GM23338 (cell line): ENCODE measurements at regions not wholly inside any gene's neighbourhood (a gene's known extent, or its start where the extent isn't known, plus 50 kb on each side); places are given as distances from the start of the nearest gene placed in this dataset.
"Not testable (repeated sequence)": the region's sequence is repeated elsewhere in the genome, so short reads cannot be mapped to it uniquely, and the experiment has no call there.

Experiments used
- ATAC-seq: fragments of 200-7000 bp; cut with Tn5 transposase; 3 replicates; pipeline ENCODE4 v1.9.1; 2020
- DNase-seq: peaks from one replicate; pipeline ENCODE4 v3.0.0-alpha.2; 2015; ENCODE audit warnings: low spot score
- H2AFZ ChIP-seq: fragments of 200-600 bp; sonication (generic); 2 replicates; pipeline ENCODE4 v1.8.0; 2016; ENCODE audit warnings: antibody characterized with exemption, mild to moderate bottlenecking, moderate library complexity
- H3F3A ChIP-seq: fragments of 200-600 bp; sonication (generic); replicated peaks from 2 replicates; pipeline ENCODE4 v1.8.0; 2017; ENCODE audit warnings: antibody characterized with exemption, mixed run types, low read depth
- H3K27ac ChIP-seq: fragments of 200-600 bp; sonication (generic); 2 replicates; pipeline ENCODE4 v1.6.1; 2016; ENCODE audit warnings: low read depth
- H3K27me3 ChIP-seq: fragments of 200-600 bp; sonication (generic); 2 replicates; pipeline ENCODE4 v1.8.0; 2016; ENCODE audit warnings: mild to moderate bottlenecking, mixed run types, moderate library complexity; ENCODE audit not compliant: insufficient read depth
- H3K36me3 ChIP-seq: fragments of 200-600 bp; sonication (generic); 2 replicates; pipeline ENCODE4 v1.8.0; 2016; ENCODE audit warnings: mild to moderate bottlenecking; ENCODE audit not compliant: insufficient read depth
- H3K4me1 ChIP-seq: fragments of 200-600 bp; sonication (generic); 2 replicates; pipeline ENCODE4 v1.8.0; 2016; ENCODE audit warnings: mild to moderate bottlenecking, moderate library complexity; ENCODE audit not compliant: insufficient read depth
- H3K4me2 ChIP-seq: fragments of 200-600 bp; sonication (generic); 2 replicates; pipeline ENCODE4 v1.7.1; 2017; ENCODE audit warnings: mixed run types
- H3K4me3 ChIP-seq: fragments of 200-600 bp; sonication (generic); 2 replicates; pipeline ENCODE4 v1.6.1; 2016; ENCODE audit warnings: mixed run types
- H3K79me2 ChIP-seq: fragments of 200-600 bp; sonication (generic); replicated peaks from 2 replicates; pipeline ENCODE4 v1.8.0; 2017; ENCODE audit warnings: mild to moderate bottlenecking; ENCODE audit not compliant: insufficient read depth
- H3K9me2 ChIP-seq: fragments of 200-600 bp; sonication (generic); 2 replicates; pipeline ENCODE4 v1.8.0; 2017; ENCODE audit not compliant: insufficient read depth
- H4K20me1 ChIP-seq: fragments of 200-600 bp; sonication (generic); replicated peaks from 2 replicates; pipeline ENCODE4 v1.8.0; 2017; ENCODE audit warnings: mild to moderate bottlenecking; ENCODE audit not compliant: insufficient read depth
- H3K27ac Mint-ChIP-seq: 2 replicates; pipeline ENCODE4 v1.8.0; 2020; ENCODE audit warnings: inconsistent platforms, mild to moderate bottlenecking, moderate library complexity, mixed read lengths
- H3K27me3 Mint-ChIP-seq: 3 replicates; pipeline ENCODE4 v1.8.0; 2022; ENCODE audit warnings: low read depth, mild to moderate bottlenecking, moderate library complexity, mixed read lengths, inconsistent platforms; ENCODE audit not compliant: insufficient read depth, poor library complexity
- H3K36me3 Mint-ChIP-seq: 3 replicates; pipeline ENCODE4 v1.8.0; 2021; ENCODE audit warnings: low read depth, mild to moderate bottlenecking, inconsistent platforms, moderate library complexity, mixed read lengths
- H3K4me1 Mint-ChIP-seq: 3 replicates; pipeline ENCODE4 v1.8.0; 2020; ENCODE audit warnings: mild to moderate bottlenecking, inconsistent platforms, mixed read lengths
- H3K4me3 Mint-ChIP-seq: 3 replicates; pipeline ENCODE4 v1.8.0; 2021; ENCODE audit warnings: moderate library complexity, mild to moderate bottlenecking, inconsistent platforms, mixed read lengths
- H3K9me3 Mint-ChIP-seq: 3 replicates; pipeline ENCODE4 v1.8.0; 2020; ENCODE audit warnings: moderate library complexity, mild to moderate bottlenecking, inconsistent platforms, mixed read lengths
- CREB1 ChIP-seq: fragments of 250-450 bp; sonication (Bioruptor Pico); IDR thresholded peaks from 2 replicates; pipeline ENCODE4 v1.5.0; 2020; ENCODE audit warnings: low read depth, mild to moderate bottlenecking, moderate library complexity
- EZH2 ChIP-seq: fragments of 200-600 bp; sonication (generic); IDR thresholded peaks from one replicate; pipeline ENCODE4 v1.8.0; 2017; ENCODE audit warnings: antibody characterized with exemption, mild to moderate bottlenecking, low read depth; ENCODE audit not compliant: unreplicated experiment
- EZH2phosphoT487 ChIP-seq: fragments of 200-600 bp; sonication (generic); IDR thresholded peaks from one replicate; pipeline ENCODE4 v1.8.1; 2018; ENCODE audit warnings: antibody characterized with exemption; ENCODE audit not compliant: unreplicated experiment
- JUNB ChIP-seq: IDR thresholded peaks from one replicate; pipeline ENCODE4 v1.6.1; 2016; ENCODE audit warnings: antibody characterized with exemption; ENCODE audit not compliant: unreplicated experiment
- NANOG ChIP-seq: IDR thresholded peaks from 2 replicates; pipeline ENCODE4 v1.6.1; 2016; ENCODE audit warnings: antibody characterized with exemption, borderline replicate concordance
- POLR2AphosphoS5 ChIP-seq: IDR thresholded peaks from 2 replicates; pipeline ENCODE4 v1.6.1; 2016; ENCODE audit warnings: antibody characterized with exemption, low read depth
- STAT1 ChIP-seq: IDR thresholded peaks from one replicate; pipeline ENCODE4 v1.6.1; 2016; ENCODE audit warnings: antibody characterized with exemption; ENCODE audit not compliant: unreplicated experiment
- ZNF114 ChIP-seq: fragments of 250-450 bp; sonication (Bioruptor Pico); IDR thresholded peaks from 2 replicates; pipeline ENCODE4 v1.5.0; 2020; ENCODE audit warnings: mild to moderate bottlenecking, moderate library complexity
- ZNF331 ChIP-seq: fragments of 250-450 bp; sonication (Bioruptor Pico); IDR thresholded peaks from 2 replicates; pipeline ENCODE4 v1.5.0; 2020; ENCODE audit warnings: low read depth, mild to moderate bottlenecking, moderate library complexity
- TF ChIP-seq, protein P1 (sequence below): IDR thresholded peaks from 2 replicates; pipeline ENCODE4 v1.6.1; 2016; ENCODE audit warnings: antibody characterized with exemption
- TF ChIP-seq, protein P2 (sequence below): fragments of 250-450 bp; sonication (Bioruptor Pico); IDR thresholded peaks from 2 replicates; pipeline ENCODE4 v1.5.0; 2020; ENCODE audit warnings: mild to moderate bottlenecking, moderate library complexity
- TF ChIP-seq, protein P3 (sequence below): IDR thresholded peaks from one replicate; pipeline ENCODE4 v1.6.1; 2018; ENCODE audit warnings: antibody characterized with exemption; ENCODE audit not compliant: unreplicated experiment

DNA sequence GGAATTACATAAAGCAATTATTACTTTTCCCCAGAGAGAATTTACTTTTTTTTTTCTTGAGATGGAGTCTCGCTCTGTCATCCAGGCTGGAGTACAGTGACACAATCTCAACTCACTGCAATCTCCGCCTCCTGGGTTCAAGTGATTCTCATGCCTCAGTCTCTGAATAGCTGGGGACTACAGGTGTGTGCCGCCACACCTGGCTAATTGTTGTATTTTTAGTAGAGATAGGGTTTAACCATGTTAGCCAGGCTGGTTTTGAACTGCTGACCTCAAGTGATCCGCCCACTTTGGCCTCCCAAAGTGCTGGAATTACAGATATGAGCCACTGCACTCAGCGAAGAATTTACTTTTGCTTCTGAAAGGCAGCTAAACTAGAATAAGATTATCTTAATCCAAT, 181.6 kb downstream of the DLEU7 start:
- H3K27ac ChIP-seq, ATAC-seq, H3K27me3 Mint-ChIP-seq, H3K4me2 ChIP-seq, H3K4me3 Mint-ChIP-seq, H3K27me3 ChIP-seq, H2AFZ ChIP-seq, H3K36me3 Mint-ChIP-seq, DNase-seq, H3F3A ChIP-seq, H3K36me3 ChIP-seq, H3K9me2 ChIP-seq, H3K4me3 ChIP-seq, H4K20me1 ChIP-seq, H3K9me3 Mint-ChIP-seq, H3K27ac Mint-ChIP-seq, H3K4me1 ChIP-seq, H3K79me2 ChIP-seq, H3K4me1 Mint-ChIP-seq: not testable (repeated sequence)

DNA sequence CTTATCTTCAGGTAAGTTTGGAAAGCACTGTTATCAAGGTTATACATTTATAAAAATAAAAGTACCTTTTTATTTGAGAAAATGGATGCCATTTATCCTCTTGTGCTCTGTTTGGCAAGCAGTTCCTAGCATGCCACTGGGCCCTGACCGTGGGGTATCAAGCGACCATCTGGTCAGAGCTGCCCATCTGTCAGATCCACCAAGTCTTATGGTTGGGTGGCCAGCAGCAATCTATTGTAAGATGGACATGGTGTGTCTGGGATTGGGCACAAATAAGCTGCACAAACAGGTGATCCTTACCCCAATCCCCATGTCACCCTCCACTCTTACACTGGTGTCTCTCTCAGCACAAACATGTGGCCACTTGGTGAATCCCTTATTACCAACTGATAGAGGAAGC, 178.5 kb downstream of the DLEU7 start:
- no peak overlapping the region for H3K4me3 ChIP-seq
- no peak overlapping the region for H3K4me3 Mint-ChIP-seq
- peaks cover 3% of the 10 kb centered on the region; the same call in 1 of the 3 replicates for H3K4me1 Mint-ChIP-seq
- H3K27me3 ChIP-seq: no peaks in the 10 kb centered on the region
- H3K9me3 Mint-ChIP-seq: no peaks in the 10 kb centered on the region
- no peaks in the 10 kb centered on the region for H3K9me2 ChIP-seq
- no peaks in the 10 kb centered on the region for H3K36me3 ChIP-seq
- H3K27ac Mint-ChIP-seq: no peak overlapping the region
- ATAC-seq (no peak), DNase-seq (no peak)
- H2AFZ ChIP-seq: no peak overlapping the region
- no peak overlapping the region for H3K27ac ChIP-seq
- no peaks in the 10 kb centered on the region; the same call in 1 of the 2 replicates for H3K4me1 ChIP-seq
- no peaks in the 10 kb centered on the region for H4K20me1 ChIP-seq
- H3F3A ChIP-seq: no peaks in the 10 kb centered on the region
- no peaks in the 10 kb centered on the region for H3K79me2 ChIP-seq
- H3K27me3 Mint-ChIP-seq: no peaks in the 10 kb centered on the region
- H3K36me3 Mint-ChIP-seq: no peaks in the 10 kb centered on the region
- H3K4me2 ChIP-seq: no peak overlapping the region
- TF ChIP-seq ZNF331 (CRISPR knock-in tag) (no peak), ZNF114 (CRISPR knock-in tag) (no peak), EZH2phosphoT487 (no peak), JUNB (no peak), POLR2AphosphoS5 (no peak), EZH2 (no peak), CREB1 (CRISPR knock-in tag) (no peak), NANOG (no peak), STAT1 (no peak)
- TF ChIP-seq, protein P1, sequence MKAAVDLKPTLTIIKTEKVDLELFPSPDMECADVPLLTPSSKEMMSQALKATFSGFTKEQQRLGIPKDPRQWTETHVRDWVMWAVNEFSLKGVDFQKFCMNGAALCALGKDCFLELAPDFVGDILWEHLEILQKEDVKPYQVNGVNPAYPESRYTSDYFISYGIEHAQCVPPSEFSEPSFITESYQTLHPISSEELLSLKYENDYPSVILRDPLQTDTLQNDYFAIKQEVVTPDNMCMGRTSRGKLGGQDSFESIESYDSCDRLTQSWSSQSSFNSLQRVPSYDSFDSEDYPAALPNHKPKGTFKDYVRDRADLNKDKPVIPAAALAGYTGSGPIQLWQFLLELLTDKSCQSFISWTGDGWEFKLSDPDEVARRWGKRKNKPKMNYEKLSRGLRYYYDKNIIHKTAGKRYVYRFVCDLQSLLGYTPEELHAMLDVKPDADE: no peak
- TF ChIP-seq, protein P2, sequence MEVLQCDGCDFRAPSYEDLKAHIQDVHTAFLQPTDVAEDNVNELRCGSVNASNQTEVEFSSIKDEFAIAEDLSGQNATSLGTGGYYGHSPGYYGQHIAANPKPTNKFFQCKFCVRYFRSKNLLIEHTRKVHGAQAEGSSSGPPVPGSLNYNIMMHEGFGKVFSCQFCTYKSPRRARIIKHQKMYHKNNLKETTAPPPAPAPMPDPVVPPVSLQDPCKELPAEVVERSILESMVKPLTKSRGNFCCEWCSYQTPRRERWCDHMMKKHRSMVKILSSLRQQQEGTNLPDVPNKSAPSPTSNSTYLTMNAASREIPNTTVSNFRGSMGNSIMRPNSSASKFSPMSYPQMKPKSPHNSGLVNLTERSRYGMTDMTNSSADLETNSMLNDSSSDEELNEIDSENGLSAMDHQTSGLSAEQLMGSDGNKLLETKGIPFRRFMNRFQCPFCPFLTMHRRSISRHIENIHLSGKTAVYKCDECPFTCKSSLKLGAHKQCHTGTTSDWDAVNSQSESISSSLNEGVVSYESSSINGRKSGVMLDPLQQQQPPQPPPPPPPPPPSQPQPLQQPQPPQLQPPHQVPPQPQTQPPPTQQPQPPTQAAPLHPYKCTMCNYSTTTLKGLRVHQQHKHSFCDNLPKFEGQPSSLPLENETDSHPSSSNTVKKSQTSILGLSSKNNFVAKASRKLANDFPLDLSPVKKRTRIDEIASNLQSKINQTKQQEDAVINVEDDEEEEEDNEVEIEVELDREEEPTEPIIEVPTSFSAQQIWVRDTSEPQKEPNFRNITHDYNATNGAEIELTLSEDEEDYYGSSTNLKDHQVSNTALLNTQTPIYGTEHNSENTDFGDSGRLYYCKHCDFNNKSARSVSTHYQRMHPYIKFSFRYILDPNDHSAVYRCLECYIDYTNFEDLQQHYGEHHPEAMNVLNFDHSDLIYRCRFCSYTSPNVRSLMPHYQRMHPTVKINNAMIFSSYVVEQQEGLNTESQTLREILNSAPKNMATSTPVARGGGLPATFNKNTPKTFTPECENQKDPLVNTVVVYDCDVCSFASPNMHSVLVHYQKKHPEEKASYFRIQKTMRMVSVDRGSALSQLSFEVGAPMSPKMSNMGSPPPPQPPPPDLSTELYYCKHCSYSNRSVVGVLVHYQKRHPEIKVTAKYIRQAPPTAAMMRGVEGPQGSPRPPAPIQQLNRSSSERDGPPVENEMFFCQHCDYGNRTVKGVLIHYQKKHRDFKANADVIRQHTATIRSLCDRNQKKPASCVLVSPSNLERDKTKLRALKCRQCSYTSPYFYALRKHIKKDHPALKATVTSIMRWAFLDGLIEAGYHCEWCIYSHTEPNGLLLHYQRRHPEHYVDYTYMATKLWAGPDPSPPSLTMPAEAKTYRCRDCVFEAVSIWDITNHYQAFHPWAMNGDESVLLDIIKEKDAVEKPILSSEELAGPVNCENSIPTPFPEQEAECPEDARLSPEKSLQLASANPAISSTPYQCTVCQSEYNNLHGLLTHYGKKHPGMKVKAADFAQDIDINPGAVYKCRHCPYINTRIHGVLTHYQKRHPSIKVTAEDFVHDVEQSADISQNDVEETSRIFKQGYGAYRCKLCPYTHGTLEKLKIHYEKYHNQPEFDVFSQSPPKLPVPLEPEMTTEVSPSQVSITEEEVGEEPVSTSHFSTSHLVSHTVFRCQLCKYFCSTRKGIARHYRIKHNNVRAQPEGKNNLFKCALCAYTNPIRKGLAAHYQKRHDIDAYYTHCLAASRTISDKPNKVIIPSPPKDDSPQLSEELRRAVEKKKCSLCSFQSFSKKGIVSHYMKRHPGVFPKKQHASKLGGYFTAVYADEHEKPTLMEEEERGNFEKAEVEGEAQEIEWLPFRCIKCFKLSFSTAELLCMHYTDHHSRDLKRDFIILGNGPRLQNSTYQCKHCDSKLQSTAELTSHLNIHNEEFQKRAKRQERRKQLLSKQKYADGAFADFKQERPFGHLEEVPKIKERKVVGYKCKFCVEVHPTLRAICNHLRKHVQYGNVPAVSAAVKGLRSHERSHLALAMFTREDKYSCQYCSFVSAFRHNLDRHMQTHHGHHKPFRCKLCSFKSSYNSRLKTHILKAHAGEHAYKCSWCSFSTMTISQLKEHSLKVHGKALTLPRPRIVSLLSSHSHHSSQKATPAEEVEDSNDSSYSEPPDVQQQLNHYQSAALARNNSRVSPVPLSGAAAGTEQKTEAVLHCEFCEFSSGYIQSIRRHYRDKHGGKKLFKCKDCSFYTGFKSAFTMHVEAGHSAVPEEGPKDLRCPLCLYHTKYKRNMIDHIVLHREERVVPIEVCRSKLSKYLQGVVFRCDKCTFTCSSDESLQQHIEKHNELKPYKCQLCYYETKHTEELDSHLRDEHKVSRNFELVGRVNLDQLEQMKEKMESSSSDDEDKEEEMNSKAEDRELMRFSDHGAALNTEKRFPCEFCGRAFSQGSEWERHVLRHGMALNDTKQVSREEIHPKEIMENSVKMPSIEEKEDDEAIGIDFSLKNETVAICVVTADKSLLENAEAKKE: no peak
- TF ChIP-seq, protein P3, sequence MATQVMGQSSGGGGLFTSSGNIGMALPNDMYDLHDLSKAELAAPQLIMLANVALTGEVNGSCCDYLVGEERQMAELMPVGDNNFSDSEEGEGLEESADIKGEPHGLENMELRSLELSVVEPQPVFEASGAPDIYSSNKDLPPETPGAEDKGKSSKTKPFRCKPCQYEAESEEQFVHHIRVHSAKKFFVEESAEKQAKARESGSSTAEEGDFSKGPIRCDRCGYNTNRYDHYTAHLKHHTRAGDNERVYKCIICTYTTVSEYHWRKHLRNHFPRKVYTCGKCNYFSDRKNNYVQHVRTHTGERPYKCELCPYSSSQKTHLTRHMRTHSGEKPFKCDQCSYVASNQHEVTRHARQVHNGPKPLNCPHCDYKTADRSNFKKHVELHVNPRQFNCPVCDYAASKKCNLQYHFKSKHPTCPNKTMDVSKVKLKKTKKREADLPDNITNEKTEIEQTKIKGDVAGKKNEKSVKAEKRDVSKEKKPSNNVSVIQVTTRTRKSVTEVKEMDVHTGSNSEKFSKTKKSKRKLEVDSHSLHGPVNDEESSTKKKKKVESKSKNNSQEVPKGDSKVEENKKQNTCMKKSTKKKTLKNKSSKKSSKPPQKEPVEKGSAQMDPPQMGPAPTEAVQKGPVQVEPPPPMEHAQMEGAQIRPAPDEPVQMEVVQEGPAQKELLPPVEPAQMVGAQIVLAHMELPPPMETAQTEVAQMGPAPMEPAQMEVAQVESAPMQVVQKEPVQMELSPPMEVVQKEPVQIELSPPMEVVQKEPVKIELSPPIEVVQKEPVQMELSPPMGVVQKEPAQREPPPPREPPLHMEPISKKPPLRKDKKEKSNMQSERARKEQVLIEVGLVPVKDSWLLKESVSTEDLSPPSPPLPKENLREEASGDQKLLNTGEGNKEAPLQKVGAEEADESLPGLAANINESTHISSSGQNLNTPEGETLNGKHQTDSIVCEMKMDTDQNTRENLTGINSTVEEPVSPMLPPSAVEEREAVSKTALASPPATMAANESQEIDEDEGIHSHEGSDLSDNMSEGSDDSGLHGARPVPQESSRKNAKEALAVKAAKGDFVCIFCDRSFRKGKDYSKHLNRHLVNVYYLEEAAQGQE: no peak
